ES-I3 (cell line): ENCODE measurements at regions not wholly inside any gene's neighbourhood (a gene's known extent, or its start where the extent isn't known, plus 50 kb on each side); places are given as distances from the start of the nearest gene placed in this dataset.
"Not testable (repeated sequence)": the region's sequence is repeated elsewhere in the genome, so short reads cannot be mapped to it uniquely, and the experiment has no call there.

Source experiments
- H3K36me3 ChIP-seq: 2 replicates; pipeline ENCODE4 v1.6.1; 2013; ENCODE audit warnings: mild to moderate bottlenecking, low read length, control low read depth, moderate library complexity; ENCODE audit not compliant: insufficient read depth
- H3K4me1 ChIP-seq: 2 replicates; pipeline ENCODE4 v1.6.1; 2013; ENCODE audit warnings: mild to moderate bottlenecking, control low read depth, low read length; ENCODE audit not compliant: insufficient read depth
- H3K9ac ChIP-seq: 2 replicates; pipeline ENCODE4 v1.6.1; 2013; ENCODE audit warnings: low read depth, mild to moderate bottlenecking, low read length, moderate library complexity
- H3K9me3 ChIP-seq: 2 replicates; pipeline ENCODE4 v1.6.1; 2013; ENCODE audit warnings: mild to moderate bottlenecking, low read length, moderate library complexity; ENCODE audit not compliant: control insufficient read depth, insufficient read depth

DNA sequence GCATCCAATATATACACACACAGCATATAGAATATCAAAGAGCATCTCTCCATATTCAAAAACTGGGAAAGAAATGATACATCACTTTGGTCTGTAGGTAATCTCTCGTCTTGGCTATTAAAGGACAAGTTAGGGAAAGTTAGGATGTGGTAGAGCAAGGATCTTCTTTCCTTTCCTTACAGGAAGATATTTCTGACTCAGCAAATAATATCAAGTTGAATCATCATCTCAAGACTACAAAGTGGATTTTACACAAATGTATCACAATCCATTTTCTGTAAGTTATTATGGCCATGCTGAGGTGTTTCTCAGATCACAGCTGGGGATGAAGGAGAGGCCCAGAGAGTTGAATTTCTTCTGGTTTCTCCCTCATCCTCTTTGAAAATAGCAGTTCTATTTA lies 651.7 kb upstream of the CCNG1 start:
- Histone ChIP-seq H3K36me3 (no peaks in the 10 kb centered on the region), H3K9me3 (no peaks in the 10 kb centered on the region), H3K9ac (no peak overlapping the region), H3K4me1 (no peaks in the 10 kb centered on the region)

DNA sequence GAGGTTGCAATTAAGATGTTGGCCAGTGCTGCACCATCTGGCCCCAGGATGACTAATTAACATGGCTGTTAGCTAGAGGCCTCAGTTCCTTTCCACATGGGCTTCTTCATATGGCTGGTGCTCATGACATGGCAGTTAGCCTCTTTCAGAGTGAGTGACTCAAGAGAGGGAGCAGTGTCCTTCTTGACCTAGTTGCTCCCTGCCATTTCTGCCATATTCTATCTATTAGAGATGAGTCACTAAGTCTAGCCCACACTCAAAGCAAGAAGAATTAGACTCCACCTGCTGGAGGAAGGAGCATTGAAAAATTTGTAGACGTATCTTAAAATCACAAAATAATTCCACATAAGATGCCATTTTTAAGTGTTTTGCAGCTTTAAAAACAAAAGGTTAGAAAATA lies 651.2 kb upstream of the CCNG1 start:
- Histone ChIP-seq H3K9me3 (no peaks in the 10 kb centered on the region), H3K9ac (no peak overlapping the region)

GRCh38 chr5:162796507-162796906 lies 640.9 kb upstream of the CCNG1 start:
- Histone ChIP-seq H3K9ac (no peak overlapping the region), H3K9me3 (no peaks in the 10 kb centered on the region), H3K36me3 (no peaks in the 10 kb centered on the region), H3K4me1 (peaks cover 3% of the 10 kb centered on the region; the same call in 1 of the 2 replicates)

More for the DNA sequence above, 651.2 kb upstream of the CCNG1 start:
- Histone ChIP-seq H3K4me1 (no peaks in the 10 kb centered on the region), H3K36me3 (no peaks in the 10 kb centered on the region)

DNA sequence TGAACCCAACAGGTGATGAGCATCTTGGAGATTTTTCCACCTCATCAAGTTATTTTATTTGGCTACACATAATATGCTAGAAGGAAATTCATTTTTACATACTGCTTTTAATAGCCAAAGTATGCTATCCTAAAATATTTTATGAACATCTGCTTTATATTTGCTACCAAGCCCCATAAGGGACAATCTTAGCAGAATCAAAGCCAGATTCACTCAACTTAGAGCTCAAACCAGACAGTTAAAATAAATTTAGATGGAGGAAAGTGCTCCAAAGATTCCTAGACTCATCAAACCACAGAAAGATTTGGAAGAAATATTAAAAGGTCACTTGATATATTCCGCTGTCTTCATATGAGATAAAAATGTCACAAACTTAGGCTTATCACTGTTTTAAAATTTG lies 637.1 kb upstream of the CCNG1 start:
- H3K9ac ChIP-seq = no peak overlapping the region
- no peaks in the 10 kb centered on the region for H3K9me3 ChIP-seq
- no peaks in the 10 kb centered on the region for H3K36me3 ChIP-seq
- H3K4me1 ChIP-seq = peaks cover 3% of the 10 kb centered on the region; the same call in 1 of the 2 replicates

- peaks cover 1% of the 10 kb centered on the region; the same call in 1 of the 2 replicates for H3K4me1 ChIP-seq
- H3K36me3 ChIP-seq = no peaks in the 10 kb centered on the region
- no peak overlapping the region for H3K9ac ChIP-seq
- H3K9me3 ChIP-seq = no peaks in the 10 kb centered on the region
These were observed 636.2 kb upstream of the CCNG1 start for GRCh38 chr5:162801235-162801634.

DNA sequence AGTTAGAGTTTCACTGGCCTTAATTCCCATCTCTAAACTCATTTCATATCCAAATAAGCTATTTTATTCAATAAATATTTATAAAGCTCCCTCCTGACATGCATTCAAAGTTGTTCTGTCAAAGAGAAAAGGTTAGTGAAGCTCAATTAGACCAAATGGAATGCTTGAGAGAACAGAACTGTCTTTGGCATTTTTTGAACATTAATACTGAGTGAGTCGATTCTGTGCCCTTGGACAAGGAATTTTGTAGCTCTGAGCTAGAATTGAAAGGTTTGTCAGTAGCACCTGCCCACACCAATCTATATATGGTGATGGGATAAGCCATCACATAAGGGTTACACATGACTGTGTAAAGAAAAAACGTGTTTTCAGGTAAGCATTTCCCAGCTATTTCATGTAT lies 631.2 kb upstream of the CCNG1 start:
- no peaks in the 10 kb centered on the region for H3K9me3 ChIP-seq
- H3K36me3 ChIP-seq = no peaks in the 10 kb centered on the region
- no peak overlapping the region for H3K9ac ChIP-seq
- no peaks in the 10 kb centered on the region; the same call in 1 of the 2 replicates for H3K4me1 ChIP-seq

- no peaks in the 10 kb centered on the region; the same call in 1 of the 2 replicates for H3K4me1 ChIP-seq
- H3K36me3 ChIP-seq = no peaks in the 10 kb centered on the region
- no peaks in the 10 kb centered on the region for H3K9me3 ChIP-seq
- no peak overlapping the region for H3K9ac ChIP-seq
These were observed 626.3 kb upstream of the CCNG1 start for GRCh38 chr5:162811071-162811470.

GRCh38 chr5:162816816-162817215 lies 620.6 kb upstream of the CCNG1 start:
- Histone ChIP-seq H3K36me3 (no peaks in the 10 kb centered on the region), H3K4me1 (no peaks in the 10 kb centered on the region), H3K9me3 (no peaks in the 10 kb centered on the region), H3K9ac (no peak overlapping the region)

GRCh38 chr5:162817364-162817763 lies 620.0 kb upstream of the CCNG1 start:
- Histone ChIP-seq H3K9ac (no peak overlapping the region), H3K9me3 (no peaks in the 10 kb centered on the region), H3K4me1 (no peaks in the 10 kb centered on the region), H3K36me3 (no peaks in the 10 kb centered on the region)

DNA sequence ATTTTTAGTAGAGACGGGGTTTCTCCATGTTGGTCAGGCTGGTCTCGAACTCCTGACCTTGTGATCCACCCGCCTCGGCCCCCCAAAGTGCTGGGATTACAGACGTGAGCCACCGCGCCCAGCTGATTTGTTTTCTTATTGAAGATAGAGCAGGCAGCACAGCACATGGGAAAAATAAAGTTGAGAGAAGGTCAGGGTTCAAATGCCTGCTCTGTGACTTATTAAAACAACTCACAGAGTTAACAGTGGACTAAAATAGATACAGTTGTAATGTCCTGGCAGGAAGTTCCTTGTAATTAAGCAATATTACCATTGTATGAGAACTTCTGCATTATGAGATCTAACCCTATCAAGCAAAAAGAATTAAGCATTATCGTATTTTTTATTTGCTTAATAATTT lies 615.7 kb upstream of the CCNG1 start:
- H3K4me1 ChIP-seq, H3K9me3 ChIP-seq, H3K36me3 ChIP-seq, H3K9ac ChIP-seq: not testable (repeated sequence)

DNA sequence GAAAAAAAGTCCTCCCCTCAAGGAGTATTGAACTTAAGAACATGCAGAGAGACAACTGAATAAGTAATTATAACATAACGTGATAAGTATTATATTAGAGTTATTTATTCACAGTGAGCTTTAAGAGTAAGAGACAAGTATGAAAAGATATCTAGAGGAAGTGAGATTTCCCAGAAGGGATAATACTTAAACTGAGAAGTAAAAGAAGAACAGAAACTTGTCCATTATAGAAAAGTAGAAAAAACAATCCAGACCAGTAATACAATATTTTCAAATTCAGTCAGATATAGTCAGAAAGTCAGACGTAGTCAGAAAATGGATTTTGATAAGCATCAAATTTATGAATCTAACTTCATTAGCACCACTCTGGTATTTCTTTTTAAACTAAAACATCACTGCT lies 613.0 kb upstream of the CCNG1 start:
- no peak overlapping the region for H3K9ac ChIP-seq
- no peaks in the 10 kb centered on the region for H3K4me1 ChIP-seq
- H3K9me3 ChIP-seq = no peaks in the 10 kb centered on the region
- H3K36me3 ChIP-seq = no peaks in the 10 kb centered on the region

GRCh38 chr5:162837155-162837554 lies 600.2 kb upstream of the CCNG1 start:
- Histone ChIP-seq H3K36me3 (no peaks in the 10 kb centered on the region), H3K4me1 (no peaks in the 10 kb centered on the region), H3K9me3 (no peaks in the 10 kb centered on the region), H3K9ac (no peak overlapping the region)

DNA sequence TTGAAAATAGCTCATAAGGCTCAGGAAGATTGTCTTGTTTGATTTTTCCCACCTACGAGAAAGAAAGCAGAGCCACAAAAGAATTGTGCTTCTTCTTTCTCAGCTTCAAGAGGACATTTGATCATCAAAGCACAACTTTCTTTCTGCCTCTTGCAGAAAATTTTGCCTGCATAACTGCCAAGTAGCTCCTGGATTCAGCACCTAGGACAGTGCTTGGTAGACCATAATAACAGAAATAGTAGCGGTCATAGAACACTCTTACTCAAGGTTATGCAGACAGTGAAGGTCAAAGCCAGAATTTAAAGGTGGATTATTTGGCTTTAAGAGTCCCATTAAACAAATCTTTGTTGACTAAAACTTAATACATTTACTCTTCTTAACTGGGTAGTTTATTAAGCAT lies 594.7 kb upstream of the CCNG1 start:
- no peaks in the 10 kb centered on the region for H3K36me3 ChIP-seq

GRCh38 chr5:162852134-162852533 lies 585.3 kb upstream of the CCNG1 start:
- no peaks in the 10 kb centered on the region for H3K36me3 ChIP-seq
- no peak overlapping the region for H3K9ac ChIP-seq
- no peaks in the 10 kb centered on the region for H3K4me1 ChIP-seq
- no peaks in the 10 kb centered on the region for H3K9me3 ChIP-seq

More for the DNA sequence above, 594.7 kb upstream of the CCNG1 start:
- Histone ChIP-seq H3K9ac (no peak overlapping the region), H3K9me3 (no peaks in the 10 kb centered on the region), H3K4me1 (no peaks in the 10 kb centered on the region)

DNA sequence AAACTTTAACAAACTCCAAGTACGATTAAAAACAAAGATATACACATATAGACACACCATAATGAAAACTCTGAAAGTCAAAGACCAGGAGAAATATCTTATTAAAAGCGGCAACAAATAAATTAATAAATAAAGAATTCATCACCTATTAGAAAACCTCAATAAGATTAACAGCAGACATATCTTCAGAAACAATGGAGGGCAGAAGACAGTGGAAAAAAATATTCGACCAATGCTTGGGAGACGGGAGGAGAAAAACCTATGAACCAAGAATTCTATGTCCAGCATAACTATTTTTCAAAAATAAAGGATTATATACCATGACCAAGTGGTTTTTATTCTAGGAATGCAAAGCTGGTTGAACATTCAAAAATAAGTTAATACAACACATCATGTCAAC lies 578.6 kb upstream of the CCNG1 start:
- H3K9me3 ChIP-seq = 0 out of 2 replicates have a peak, but pooled peaks cover 2% of the 10 kb centered on the region
- H3K4me1 ChIP-seq = no peaks in the 10 kb centered on the region
- H3K9ac ChIP-seq = no peak overlapping the region
- H3K36me3 ChIP-seq = no peaks in the 10 kb centered on the region

DNA sequence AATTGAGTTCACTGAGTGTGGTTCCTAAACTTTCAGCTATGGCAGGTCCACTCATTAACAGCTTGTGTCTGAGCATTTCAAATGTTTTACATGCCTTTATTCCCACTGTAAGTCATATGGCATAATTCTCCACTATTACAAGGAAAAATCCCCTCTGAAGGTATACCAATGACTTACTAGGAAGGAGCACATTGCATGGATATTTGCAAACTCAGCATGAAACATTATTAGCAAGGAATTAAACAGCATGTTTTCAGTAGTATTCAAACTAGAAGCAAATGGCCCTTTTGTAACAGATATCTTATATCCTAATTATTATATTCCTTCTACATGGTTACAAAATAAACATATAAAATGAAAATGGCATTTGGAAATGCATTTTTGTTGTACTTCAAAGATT lies 566.4 kb upstream of the CCNG1 start:
- Histone ChIP-seq H3K9me3 (no peaks in the 10 kb centered on the region), H3K9ac (no peak overlapping the region), H3K4me1 (no peaks in the 10 kb centered on the region)

More for the DNA sequence above, 566.4 kb upstream of the CCNG1 start:
- H3K36me3 ChIP-seq = no peaks in the 10 kb centered on the region
